ENCODE measurements at regions not wholly inside any gene's neighbourhood (a gene's known extent, or its start where the extent isn't known, plus 50 kb on each side); places are given as distances from the start of the nearest gene placed in this dataset.

DNA sequence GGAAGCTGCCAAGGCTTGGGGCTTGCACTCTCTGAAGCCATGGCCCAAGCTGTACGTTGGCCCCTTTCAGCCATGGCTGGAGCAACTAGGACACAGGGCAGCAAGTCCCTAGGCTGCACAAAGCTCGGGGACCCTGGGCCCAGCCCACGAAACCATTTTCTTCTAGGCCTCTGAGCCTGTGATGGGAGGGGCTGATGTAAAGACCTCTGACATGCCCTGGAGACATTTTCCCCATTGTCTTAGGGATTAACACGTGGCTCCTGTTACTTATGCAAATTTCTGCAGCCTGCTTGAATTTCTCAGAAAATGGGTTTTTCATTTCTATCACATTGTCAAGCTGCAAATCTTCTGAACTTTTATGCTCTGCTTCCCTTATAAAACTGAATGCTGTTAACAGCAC lies 83.0 kb upstream of the DAP start:
- TF ChIP-seq, protein P1, sequence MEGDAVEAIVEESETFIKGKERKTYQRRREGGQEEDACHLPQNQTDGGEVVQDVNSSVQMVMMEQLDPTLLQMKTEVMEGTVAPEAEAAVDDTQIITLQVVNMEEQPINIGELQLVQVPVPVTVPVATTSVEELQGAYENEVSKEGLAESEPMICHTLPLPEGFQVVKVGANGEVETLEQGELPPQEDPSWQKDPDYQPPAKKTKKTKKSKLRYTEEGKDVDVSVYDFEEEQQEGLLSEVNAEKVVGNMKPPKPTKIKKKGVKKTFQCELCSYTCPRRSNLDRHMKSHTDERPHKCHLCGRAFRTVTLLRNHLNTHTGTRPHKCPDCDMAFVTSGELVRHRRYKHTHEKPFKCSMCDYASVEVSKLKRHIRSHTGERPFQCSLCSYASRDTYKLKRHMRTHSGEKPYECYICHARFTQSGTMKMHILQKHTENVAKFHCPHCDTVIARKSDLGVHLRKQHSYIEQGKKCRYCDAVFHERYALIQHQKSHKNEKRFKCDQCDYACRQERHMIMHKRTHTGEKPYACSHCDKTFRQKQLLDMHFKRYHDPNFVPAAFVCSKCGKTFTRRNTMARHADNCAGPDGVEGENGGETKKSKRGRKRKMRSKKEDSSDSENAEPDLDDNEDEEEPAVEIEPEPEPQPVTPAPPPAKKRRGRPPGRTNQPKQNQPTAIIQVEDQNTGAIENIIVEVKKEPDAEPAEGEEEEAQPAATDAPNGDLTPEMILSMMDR (IDR thresholded peaks at IDR 0.05), result no peak
- no peak for DNase-seq
- H3K4me3 ChIP-seq, result no peak overlapping the region
- ATAC-seq, result no peak
- no peaks in the 10 kb centered on the region for H3K4me1 ChIP-seq (ENCODE audit: low read depth)
- no peaks in the 10 kb centered on the region for H3K36me3 ChIP-seq (ENCODE audit: low read depth)
- no peaks in the 10 kb centered on the region for H3K9me3 ChIP-seq
- intact Hi-C loops (cut with DNase I, micrococcal nuclease), result no loop called here

DNA sequence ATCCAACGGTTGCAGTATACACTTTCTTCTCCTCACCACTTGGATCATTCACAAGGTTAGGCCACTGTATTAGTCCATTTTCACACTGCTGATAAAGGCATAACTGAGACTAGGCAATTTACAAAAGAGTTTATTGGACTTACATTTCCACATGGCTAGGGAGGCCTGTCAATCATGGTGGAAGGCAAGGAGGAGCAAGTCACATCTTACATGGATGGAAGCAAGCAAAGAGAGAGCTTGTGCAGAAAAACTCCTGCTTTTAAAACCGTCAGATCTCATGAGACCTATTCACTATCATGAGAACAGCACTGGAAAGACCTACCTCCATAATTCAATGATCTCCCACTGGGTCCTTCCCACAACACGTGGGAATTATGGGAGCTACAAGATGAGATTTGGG lies 81.8 kb upstream of the DAP start:
- intact Hi-C loops (cut with DNase I, micrococcal nuclease), result no loop called here

DNA sequence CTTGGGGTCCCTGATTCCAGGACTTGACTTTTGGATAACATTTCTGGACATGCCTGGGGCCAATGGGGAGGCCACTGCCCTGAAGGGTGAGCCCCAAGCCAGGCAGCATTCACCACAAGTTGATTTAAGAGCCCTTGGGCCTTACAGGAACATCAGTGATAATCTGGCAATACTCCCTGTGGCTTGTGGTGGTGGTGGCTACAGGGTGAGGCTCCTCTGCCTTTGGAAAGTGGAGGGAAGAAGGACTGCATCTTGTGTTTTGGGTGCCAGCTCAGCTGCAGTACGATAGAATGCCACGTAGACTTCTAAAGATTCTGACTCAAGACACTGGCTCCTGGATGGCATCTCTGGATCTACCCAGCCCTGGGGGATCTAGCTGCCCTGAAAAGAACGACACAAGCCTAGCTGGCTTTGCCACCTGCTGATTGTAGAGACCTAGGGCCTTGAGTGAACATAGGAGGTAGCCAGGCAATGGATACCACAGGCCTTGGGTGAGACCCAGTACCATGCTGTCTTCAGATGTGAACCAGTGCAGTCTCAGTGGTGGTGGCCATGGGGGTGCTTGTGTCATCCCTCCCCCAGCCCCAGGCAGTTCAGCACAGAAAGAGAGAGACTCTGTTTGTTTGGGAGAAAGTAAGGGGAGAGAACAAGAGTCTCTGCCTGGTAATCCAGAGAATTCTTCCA lies 79.0 kb upstream of the DAP start:
- H3K4me1 ChIP-seq (ENCODE audit: low read depth), result no peaks in the 10 kb centered on the region
- ATAC-seq (no peak), DNase-seq (no peak)
- H3K4me3 ChIP-seq, result no peak overlapping the region
- TF ChIP-seq, protein P1 (IDR thresholded peaks at IDR 0.05), result no peak
- intact Hi-C loops (cut with DNase I, micrococcal nuclease), result no loop called here
- H3K36me3 ChIP-seq (ENCODE audit: low read depth), result no peaks in the 10 kb centered on the region
- H3K9me3 ChIP-seq, result no peaks in the 10 kb centered on the region

More for the DNA sequence above, 81.8 kb upstream of the DAP start:
- no peak for DNase-seq
- Histone ChIP-seq H3K36me3 (ENCODE audit: low read depth) (no peaks in the 10 kb centered on the region), H3K4me3 (no peak overlapping the region), H3K4me1 (ENCODE audit: low read depth) (no peaks in the 10 kb centered on the region), H3K9me3 (no peaks in the 10 kb centered on the region)
- TF ChIP-seq, protein P1 (IDR thresholded peaks at IDR 0.05), result no peak
- no peak for ATAC-seq

DNA sequence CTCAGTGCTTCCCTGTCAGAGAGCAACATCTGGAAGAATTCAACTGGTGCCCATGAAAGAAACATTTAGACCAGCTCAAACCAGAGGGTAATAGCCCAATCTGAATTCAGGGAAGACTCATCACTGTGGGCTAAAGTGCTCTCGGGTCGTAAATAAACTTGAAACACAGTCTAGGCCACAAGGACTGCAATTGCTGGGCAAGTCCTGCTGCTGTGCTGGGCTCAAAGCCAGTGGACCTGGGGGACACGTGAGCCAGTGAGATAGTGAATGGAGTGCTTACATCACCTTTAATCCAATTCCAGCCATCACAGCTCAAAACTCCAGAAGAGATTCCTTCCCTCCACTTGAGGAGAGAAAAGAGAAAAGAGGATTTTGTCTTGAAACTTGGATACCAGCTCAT lies 78.1 kb upstream of the DAP start:
- ATAC-seq, result no peak
- TF ChIP-seq, protein P1 (IDR thresholded peaks at IDR 0.05), result no peak
- no peaks in the 10 kb centered on the region for H3K9me3 ChIP-seq
- intact Hi-C loops (cut with DNase I, micrococcal nuclease), result no loop called here
- no peaks in the 10 kb centered on the region for H3K4me1 ChIP-seq (ENCODE audit: low read depth)
- H3K36me3 ChIP-seq (ENCODE audit: low read depth), result no peaks in the 10 kb centered on the region
- no peak overlapping the region for H3K4me3 ChIP-seq
- no peak for DNase-seq

DNA sequence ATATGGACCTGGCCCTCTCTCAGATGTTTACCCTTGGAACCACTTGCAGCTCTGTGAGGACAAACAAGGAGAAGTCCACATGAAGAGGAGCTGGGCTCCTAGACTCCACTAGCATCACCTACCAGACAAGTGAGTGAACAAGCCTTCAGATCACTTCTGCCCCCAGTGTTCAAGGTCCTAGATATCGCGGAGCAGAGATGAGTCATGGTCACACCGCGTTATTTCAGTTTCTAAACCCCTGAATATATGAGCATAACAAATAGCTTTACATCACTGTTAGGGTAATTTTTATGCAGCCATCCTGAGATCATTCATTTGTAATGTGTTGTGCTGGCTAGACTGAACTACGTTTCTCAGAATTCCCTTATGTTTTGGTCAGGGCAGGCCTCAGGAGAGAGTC lies 77.0 kb upstream of the DAP start:
- H3K4me3 ChIP-seq, result no peak overlapping the region
- TF ChIP-seq, protein P1 (IDR thresholded peaks at IDR 0.05), result no peak
- DNase-seq (no peak), ATAC-seq (no peak)
- H3K9me3 ChIP-seq, result no peaks in the 10 kb centered on the region
- intact Hi-C loops (cut with DNase I, micrococcal nuclease), result no loop called here
- H3K4me1 ChIP-seq (ENCODE audit: low read depth), result no peaks in the 10 kb centered on the region
- H3K36me3 ChIP-seq (ENCODE audit: low read depth), result no peaks in the 10 kb centered on the region

DNA sequence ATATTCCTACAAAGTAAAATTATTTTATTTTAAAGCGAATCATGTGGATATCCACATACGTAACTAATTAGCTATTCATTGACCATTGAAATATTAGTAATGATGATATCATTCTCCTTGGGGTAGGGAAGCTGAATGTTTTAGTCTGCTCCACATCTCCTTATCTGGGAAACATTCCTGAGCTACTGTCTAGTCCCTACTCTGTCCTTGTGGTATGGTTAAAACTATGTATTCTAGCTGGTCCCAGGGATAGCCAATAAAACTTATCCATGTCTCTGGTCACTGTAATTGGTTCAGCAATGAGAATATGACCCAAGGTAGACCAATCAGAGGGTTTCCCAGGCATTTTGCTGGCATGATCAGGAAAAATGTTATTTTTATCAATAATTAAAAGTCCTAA lies 76.0 kb upstream of the DAP start:
- intact Hi-C loops (cut with DNase I, micrococcal nuclease), result no loop called here
- no peaks in the 10 kb centered on the region for H3K36me3 ChIP-seq (ENCODE audit: low read depth)
- ATAC-seq (no peak), DNase-seq (no peak)
- H3K4me1 ChIP-seq (ENCODE audit: low read depth), result no peaks in the 10 kb centered on the region
- no peaks in the 10 kb centered on the region for H3K9me3 ChIP-seq
- TF ChIP-seq, protein P1 (IDR thresholded peaks at IDR 0.05), result no peak
- no peak overlapping the region for H3K4me3 ChIP-seq

Measured in mucosa of descending colon (tissue), 3 donors.